ENCODE measurements at regions not wholly inside any gene's neighbourhood (a gene's known extent, or its start where the extent isn't known, plus 50 kb on each side); places are given as distances from the start of the nearest gene placed in this dataset.

DNA sequence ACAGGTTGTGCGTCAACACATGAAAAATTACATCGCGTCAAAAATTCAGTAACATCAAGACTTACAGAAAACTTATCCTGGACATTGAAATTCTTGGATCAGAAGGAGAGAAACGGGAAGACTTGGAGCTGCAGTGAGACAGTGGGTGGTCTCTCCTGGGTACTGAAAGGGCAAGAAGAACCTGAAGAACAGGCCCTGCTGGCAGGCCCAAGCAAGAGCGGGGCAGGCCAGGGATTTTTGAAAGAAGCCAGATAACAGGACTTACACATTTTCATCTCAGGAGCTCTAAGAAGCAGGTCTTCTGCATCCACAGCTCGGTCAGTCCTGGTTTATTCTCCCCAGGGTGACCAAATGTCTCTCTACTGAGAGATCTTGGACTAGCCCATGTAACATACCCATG is 466.5 kb upstream of the SOX5 start:
- TF ChIP-seq EZH2phosphoT487 (IDR thresholded peaks at IDR 0.05), result no peak
- TF ChIP-seq, protein P1, sequence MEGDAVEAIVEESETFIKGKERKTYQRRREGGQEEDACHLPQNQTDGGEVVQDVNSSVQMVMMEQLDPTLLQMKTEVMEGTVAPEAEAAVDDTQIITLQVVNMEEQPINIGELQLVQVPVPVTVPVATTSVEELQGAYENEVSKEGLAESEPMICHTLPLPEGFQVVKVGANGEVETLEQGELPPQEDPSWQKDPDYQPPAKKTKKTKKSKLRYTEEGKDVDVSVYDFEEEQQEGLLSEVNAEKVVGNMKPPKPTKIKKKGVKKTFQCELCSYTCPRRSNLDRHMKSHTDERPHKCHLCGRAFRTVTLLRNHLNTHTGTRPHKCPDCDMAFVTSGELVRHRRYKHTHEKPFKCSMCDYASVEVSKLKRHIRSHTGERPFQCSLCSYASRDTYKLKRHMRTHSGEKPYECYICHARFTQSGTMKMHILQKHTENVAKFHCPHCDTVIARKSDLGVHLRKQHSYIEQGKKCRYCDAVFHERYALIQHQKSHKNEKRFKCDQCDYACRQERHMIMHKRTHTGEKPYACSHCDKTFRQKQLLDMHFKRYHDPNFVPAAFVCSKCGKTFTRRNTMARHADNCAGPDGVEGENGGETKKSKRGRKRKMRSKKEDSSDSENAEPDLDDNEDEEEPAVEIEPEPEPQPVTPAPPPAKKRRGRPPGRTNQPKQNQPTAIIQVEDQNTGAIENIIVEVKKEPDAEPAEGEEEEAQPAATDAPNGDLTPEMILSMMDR (IDR thresholded peaks at IDR 0.05), result no peak
- no peak for TF ChIP-seq EZH2 (IDR thresholded peaks at IDR 0.05)

Data from neural progenitor cell (in vitro differentiated cells).